HepG2 (cell line): ENCODE measurements at regions not wholly inside any gene's neighbourhood (a gene's known extent, or its start where the extent isn't known, plus 50 kb on each side); places are given as distances from the start of the nearest gene placed in this dataset.

Experiments used
- ATAC-seq: fragments of 200-7000 bp; cut with Tn5 transposase; 3 replicates; pipeline ENCODE4 v1.9.1; 2020; ENCODE audit warnings: mild to moderate bottlenecking, moderate library complexity
- BruUV-seq: library from RNA; stranded (reverse); fragments of 400-500 nt; replicated peaks from 2 replicates; lab custom pipeline; 2021; lab: Mats Ljungman, UMichigan
- CTCF ChIA-PET: fragments of 300-600 bp; formaldehyde crosslinking; extraction: SDS; loops from one replicate; lab custom pipeline; 2021; ENCODE audit warnings: low total read pairs, inconsistent platforms, low intra/inter-chr PET ratio; lab: Yijun Ruan, JAX
- POLR2A ChIA-PET: fragments of 350-600 bp; sonication (Branson Sonifier 250); formaldehyde crosslinking; loops from one replicate; lab custom pipeline; 2020; ENCODE audit warnings: antibody characterized with exemption, inconsistent platforms; lab: Yijun Ruan, JAX
- DNase-seq: peaks from one replicate; pipeline ENCODE4 v3.0.0-alpha.2; 2015; ENCODE audit warnings: low spot score
- FAIRE-seq: peaks from 3 replicates; lab custom pipeline; 2011; peaks lifted over from hg19 to GRCh38; lab: Jason Lieb, UNC
- H2AFZ ChIP-seq: one replicate; pipeline ENCODE4 v1.6.1; 2011; ENCODE audit warnings: low read length, inconsistent platforms
- H3K27ac ChIP-seq: fragments of 300-600 bp; 3 replicates; pipeline ENCODE4 v1.8.0; 2011; ENCODE audit warnings: mixed run types, mild to moderate bottlenecking, mixed read lengths, low read length, inconsistent platforms; ENCODE audit not compliant: insufficient read depth; ENCODE audit errors: extremely low read length
- H3K27me3 ChIP-seq, 2 experiments: fragments of 200-600 bp in 1 of 2; 2 replicates in 1 of 2; 3 replicates in 1 of 2; pipeline versions ENCODE4 v1.6.0 to v1.8.0; 2011; ENCODE audit warnings: low read length in 2 of 2, mild to moderate bottlenecking in 2 of 2, moderate library complexity in 2 of 2, inconsistent platforms in 1 of 2; ENCODE audit not compliant: insufficient read depth in 2 of 2, control insufficient read depth in 1 of 2
- H3K36me3 ChIP-seq, 2 experiments: fragments of 200-600 bp in 1 of 2; replicated peaks in 1 of 2; 2 replicates in 1 of 2; 3 replicates in 1 of 2; pipeline versions ENCODE4 v1.5.1 to v1.8.0; 2011; ENCODE audit warnings: low read length in 2 of 2, inconsistent platforms in 1 of 2; ENCODE audit not compliant: insufficient read depth in 2 of 2, control insufficient read depth in 1 of 2
- H3K4me1 ChIP-seq: 2 replicates; pipeline ENCODE4 v1.5.1; 2012; ENCODE audit warnings: low read length, inconsistent platforms; ENCODE audit not compliant: insufficient read depth
- H3K4me2 ChIP-seq: 2 replicates; pipeline ENCODE4 v1.6.0; 2011; ENCODE audit warnings: low read depth, low read length, inconsistent platforms
- H3K4me3 ChIP-seq, 3 experiments: fragments of 200-600 bp in 1 of 3; sonication (generic), shearing (Covaris generic) in 1 of 3; replicated peaks in 1 of 3; 2 replicates each; pipeline ENCODE4 v1.5.1; 2011 to 2016; ENCODE audit warnings: low read length in 3 of 3, inconsistent platforms in 2 of 3, low read depth in 2 of 3, mild to moderate bottlenecking in 2 of 3, control low read depth in 1 of 3, mixed read lengths in 1 of 3; ENCODE audit not compliant: insufficient read depth in 1 of 3
- H3K79me2 ChIP-seq: one replicate; pipeline ENCODE4 v1.6.1; 2011; ENCODE audit warnings: low read length, inconsistent platforms; ENCODE audit not compliant: insufficient read depth
- H3K9ac ChIP-seq: 2 replicates; pipeline ENCODE4 v1.6.0; 2011; ENCODE audit warnings: mild to moderate bottlenecking, low read depth, low read length, inconsistent platforms; ENCODE audit not compliant: insufficient read depth
- H3K9me3 ChIP-seq: 2 replicates; pipeline ENCODE4 v1.5.1; 2012; ENCODE audit warnings: mild to moderate bottlenecking, low read length
- H4K20me1 ChIP-seq: 2 replicates; pipeline ENCODE4 v1.6.0; 2011; ENCODE audit warnings: inconsistent platforms, mild to moderate bottlenecking, low read length, moderate library complexity; ENCODE audit not compliant: insufficient read depth
- ATF6 ChIP-seq: sonication (generic); formaldehyde crosslinking; conservative IDR thresholded peaks from 2 replicates; pipeline ENCODE4 v1.4.0; 2020; ENCODE audit warnings: missing genetic modification reagents
- CERS6 ChIP-seq: sonication (generic); formaldehyde crosslinking; IDR thresholded peaks from 2 replicates; pipeline ENCODE4 v1.5.0; 2020; ENCODE audit warnings: missing genetic modification reagents
- FLYWCH1 ChIP-seq: sonication (generic); formaldehyde crosslinking; IDR thresholded peaks from 2 replicates; pipeline ENCODE4 v1.8.1; 2023; ENCODE audit warnings: mild to moderate bottlenecking, missing genetic modification reagents
- GTF3A ChIP-seq: sonication (generic); formaldehyde crosslinking; conservative IDR thresholded peaks from 2 replicates; pipeline ENCODE4 v1.4.0; 2020; ENCODE audit warnings: mild to moderate bottlenecking, missing genetic modification reagents
- KMT2A ChIP-seq: sonication (generic); formaldehyde crosslinking; IDR thresholded peaks from 2 replicates; pipeline ENCODE4 v1.4.0; 2020; ENCODE audit warnings: missing genetic modification reagents
- PCBP2 ChIP-seq: fragments of 200-400 bp; formaldehyde crosslinking; optimal IDR thresholded peaks from 2 replicates; pipeline ENCODE3; 2018; ENCODE audit warnings: low read length, low read depth; ENCODE audit not compliant: poor library complexity, severe bottlenecking
- SOX6 ChIP-seq, 2 experiments: fragments of 450-650 bp in 1 of 2; sonication (generic) in 1 of 2; formaldehyde crosslinking in 1 of 2; IDR thresholded peaks; 2 replicates each; pipeline versions ENCODE4 v1.4.0 to v1.6.1; 2017 to 2020; ENCODE audit warnings: antibody characterized with exemption in 1 of 2, mild to moderate bottlenecking in 1 of 2, missing genetic modification reagents in 1 of 2
- SRSF1 ChIP-seq: fragments of 200-400 bp; formaldehyde crosslinking; optimal IDR thresholded peaks from 2 replicates; pipeline ENCODE3; 2017; ENCODE audit warnings: mild to moderate bottlenecking, low read depth, low read length, moderate library complexity
- ZBTB7B ChIP-seq: sonication (generic); formaldehyde crosslinking; IDR thresholded peaks from 2 replicates; pipeline ENCODE4 v1.4.0; 2020; ENCODE audit warnings: missing genetic modification reagents
- ZNF704 ChIP-seq: sonication (generic); formaldehyde crosslinking; IDR thresholded peaks from 2 replicates; pipeline ENCODE4 v1.8.1; 2023; ENCODE audit warnings: mild to moderate bottlenecking, inconsistent platforms, moderate library complexity, missing genetic modification reagents, borderline replicate concordance
- in situ Hi-C: cut with HindIII; loops from 2 replicates; pipeline ENCODE4 v1.10.0; 2017; ENCODE audit warnings: low pct_unique_long_range_greater_than_20kb; ENCODE audit not compliant: extremely low pct_ligation_motif_present
- intact Hi-C: fragments of 100-400 bp; cut with micrococcal nuclease; formaldehyde crosslinking; loops from one replicate; pipeline ENCODE4 v1.10.0; 2022; ENCODE audit not compliant: unreplicated experiment
- TF ChIP-seq, protein P1 (sequence below): IDR thresholded peaks from 2 replicates; pipeline ENCODE4 v1.6.1; 2012; ENCODE audit warnings: inconsistent platforms
- TF ChIP-seq, protein P2 (sequence below): IDR thresholded peaks from 2 replicates; pipeline ENCODE4 v1.6.1; 2016; ENCODE audit warnings: control low read depth
- TF ChIP-seq, protein P3 (sequence below): IDR thresholded peaks from 2 replicates; pipeline ENCODE4 v1.6.1; 2016; ENCODE audit warnings: missing genetic modification reagents, missing compliant biosample characterization

- ChIA-PET POLR2A (no interaction called here), CTCF (no interaction called here)
- Histone ChIP-seq H3K79me2 (no peaks in the 10 kb centered on the region), H3K9ac (no peak overlapping the region), H3K4me2 (no peak overlapping the region), H3K27ac (no peak overlapping the region), H4K20me1 (no peaks in the 10 kb centered on the region), H2AFZ (no peak overlapping the region), H3K27me3 (peaks cover 0 to 3% of the 10 kb centered on the region in 2 experiments; a peak in 1 of 5 replicates), H3K4me3 (no peak overlapping the region), H3K4me1 (no peaks in the 10 kb centered on the region), H3K36me3 (no peaks in the 10 kb centered on the region), H3K9me3 (no peaks in the 10 kb centered on the region)
- BruUV-seq = no TSS peak
- FAIRE-seq (no peak), DNase-seq (no peak), ATAC-seq (no peak)
- intact Hi-C loops (no loop called here), in situ Hi-C loops (no loop called here)
- TF ChIP-seq, protein P1, sequence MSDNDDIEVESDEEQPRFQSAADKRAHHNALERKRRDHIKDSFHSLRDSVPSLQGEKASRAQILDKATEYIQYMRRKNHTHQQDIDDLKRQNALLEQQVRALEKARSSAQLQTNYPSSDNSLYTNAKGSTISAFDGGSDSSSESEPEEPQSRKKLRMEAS = no peak
- TF ChIP-seq, protein P2, sequence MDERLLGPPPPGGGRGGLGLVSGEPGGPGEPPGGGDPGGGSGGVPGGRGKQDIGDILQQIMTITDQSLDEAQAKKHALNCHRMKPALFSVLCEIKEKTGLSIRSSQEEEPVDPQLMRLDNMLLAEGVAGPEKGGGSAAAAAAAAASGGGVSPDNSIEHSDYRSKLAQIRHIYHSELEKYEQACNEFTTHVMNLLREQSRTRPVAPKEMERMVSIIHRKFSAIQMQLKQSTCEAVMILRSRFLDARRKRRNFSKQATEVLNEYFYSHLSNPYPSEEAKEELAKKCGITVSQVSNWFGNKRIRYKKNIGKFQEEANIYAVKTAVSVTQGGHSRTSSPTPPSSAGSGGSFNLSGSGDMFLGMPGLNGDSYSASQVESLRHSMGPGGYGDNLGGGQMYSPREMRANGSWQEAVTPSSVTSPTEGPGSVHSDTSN = no peak
- TF ChIP-seq ZBTB7B (CRISPR knock-in tag) (no peak), CERS6 (CRISPR knock-in tag) (no peak), ZNF704 (CRISPR knock-in tag) (no peak), FLYWCH1 (CRISPR knock-in tag) (no peak), KMT2A (no peak), ATF6 (CRISPR knock-in tag) (no peak), SOX6 (IDR thresholded peaks at IDR 0.05) (no peak), SOX6 (CRISPR knock-in tag; IDR thresholded peaks at IDR 0.05) (no peak), GTF3A (CRISPR knock-in tag) (no peak), PCBP2 (no peak), SRSF1 (no peak)
- TF ChIP-seq, protein P3, sequence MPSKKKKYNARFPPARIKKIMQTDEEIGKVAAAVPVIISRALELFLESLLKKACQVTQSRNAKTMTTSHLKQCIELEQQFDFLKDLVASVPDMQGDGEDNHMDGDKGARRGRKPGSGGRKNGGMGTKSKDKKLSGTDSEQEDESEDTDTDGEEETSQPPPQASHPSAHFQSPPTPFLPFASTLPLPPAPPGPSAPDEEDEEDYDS (CRISPR knock-in tag) = no peak
Measured at GRCh38 chr18:41872206-41872605, 82.8 kb upstream of the PIK3C3 start.
